Testis (tissue), 2 donors: ENCODE measurements at regions not wholly inside any gene's neighbourhood (a gene's known extent, or its start where the extent isn't known, plus 50 kb on each side); places are given as distances from the start of the nearest gene placed in this dataset.

ENCODE experiments used
- DNase-seq: peaks from one replicate; pipeline ENCODE4 v3.0.0-alpha.2; 2019
- H3K27ac ChIP-seq, 2 donors: fragments of 200-600 bp; sonication (generic); one replicate each; pipeline ENCODE4 v1.5.1; 2019
- H3K27me3 ChIP-seq: fragments of 200-600 bp; sonication (generic); one replicate; pipeline ENCODE4 v1.5.1; 2019
- H3K36me3 ChIP-seq: fragments of 200-600 bp; sonication (generic); one replicate; pipeline ENCODE4 v1.5.1; 2017; ENCODE audit warnings: low read depth; ENCODE audit errors: missing control alignments
- H3K4me1 ChIP-seq: fragments of 200-600 bp; sonication (generic); one replicate; pipeline ENCODE4 v1.5.1; 2019
- H3K4me3 ChIP-seq, 2 donors: fragments of 200-600 bp; sonication (generic); one replicate each; pipeline ENCODE4 v1.5.1; 2017 to 2019
- H3K9me3 ChIP-seq: fragments of 200-600 bp; sonication (generic); one replicate; pipeline ENCODE4 v1.5.1; 2017
- CTCF ChIP-seq, 3 experiments: fragments of 450-650 bp in 2 of 3; fragments of 200-600 bp in 1 of 3; sonication (generic) in 1 of 3; IDR thresholded peaks; one replicate each; pipeline ENCODE4 v1.5.1; 2016 to 2019; ENCODE audit warnings: antibody characterized with exemption in 3 of 3, mild to moderate bottlenecking in 2 of 3, moderate library complexity in 1 of 3
- POLR2A ChIP-seq: fragments of 450-650 bp; IDR thresholded peaks from one replicate; pipeline ENCODE4 v1.6.1; 2017; ENCODE audit warnings: antibody characterized with exemption, mild to moderate bottlenecking, moderate library complexity
- WGBS, 2 donors: methylation state at CpG; one replicate each; pipeline ENCODE4 v1.1.5; 2018; 5-methylcytosine and 5-hydroxymethylcytosine counted together
- intact Hi-C: fragments of 100-400 bp; cut with DNase I; formaldehyde crosslinking; loops from one replicate; pipeline ENCODE4 v1.15.1; 2023; ENCODE audit warnings: low total_unique reads

- no peaks in the 10 kb centered on the region for H3K36me3 ChIP-seq
- H3K27ac ChIP-seq, result no peak overlapping the region
- intact Hi-C loops, result no loop called here
These were observed 197.4 kb upstream of the DPH6 start for GRCh38 chr15:35743321-35743720.

GRCh38 chr15:35746121-35746520 is 200.2 kb upstream of the DPH6 start:
- DNase-seq, result no peak
- H3K27me3 ChIP-seq, result no peaks in the 10 kb centered on the region
- intact Hi-C loops, result no loop called here
- no peaks in the 10 kb centered on the region for H3K9me3 ChIP-seq
- no peaks in the 10 kb centered on the region for H3K36me3 ChIP-seq
- H3K4me3 ChIP-seq, result no peak overlapping the region
- TF ChIP-seq CTCF (IDR thresholded peaks at IDR 0.05), result no peak
- no peak for TF ChIP-seq POLR2A
- H3K27ac ChIP-seq, result no peak overlapping the region
- no peaks in the 10 kb centered on the region for H3K4me1 ChIP-seq

More at GRCh38 chr15:35743321-35743720, 197.4 kb upstream of the DPH6 start:
- Histone ChIP-seq H3K9me3 (no peaks in the 10 kb centered on the region), H3K4me3 (no peak overlapping the region), H3K4me1 (no peaks in the 10 kb centered on the region), H3K27me3 (no peaks in the 10 kb centered on the region)
- TF ChIP-seq CTCF (IDR thresholded peaks at IDR 0.05), result no peak
- TF ChIP-seq POLR2A, result no peak
- DNase-seq, result no peak
- WGBS, 2 donors, result 91 to 95% methylated on average over 1 of the region's 1 CpG

GRCh38 chr15:35748105-35748504 is 202.1 kb upstream of the DPH6 start:
- no peak overlapping the region for H3K27ac ChIP-seq
- H3K36me3 ChIP-seq, result no peaks in the 10 kb centered on the region
- DNase-seq, result no peak
- intact Hi-C loops, result no loop called here
- no peaks in the 10 kb centered on the region for H3K9me3 ChIP-seq
- 81 to 96% methylated on average over 5 of the region's 5 CpGs for WGBS, 2 donors
- H3K27me3 ChIP-seq, result no peaks in the 10 kb centered on the region
- H3K4me3 ChIP-seq, result no peak overlapping the region
- TF ChIP-seq CTCF (IDR thresholded peaks at IDR 0.05), result no peak
- no peak for TF ChIP-seq POLR2A
- no peaks in the 10 kb centered on the region for H3K4me1 ChIP-seq

- no peak overlapping the region for H3K27ac ChIP-seq
- no peaks in the 10 kb centered on the region for H3K4me1 ChIP-seq
- TF ChIP-seq POLR2A (no peak), CTCF (IDR thresholded peaks at IDR 0.05) (no peak)
- no peak overlapping the region for H3K4me3 ChIP-seq
- no peaks in the 10 kb centered on the region for H3K36me3 ChIP-seq
- intact Hi-C loops, result no loop called here
- H3K27me3 ChIP-seq, result no peaks in the 10 kb centered on the region
- DNase-seq, result no peak
- no peaks in the 10 kb centered on the region for H3K9me3 ChIP-seq
These were observed 204.1 kb upstream of the DPH6 start for GRCh38 chr15:35750051-35750450.

GRCh38 chr15:35751413-35752133 is 205.6 kb upstream of the DPH6 start:
- Histone ChIP-seq H3K27me3 (no peaks in the 10 kb centered on the region), H3K27ac (no peak overlapping the region), H3K9me3 (no peaks in the 10 kb centered on the region), H3K4me1 (no peaks in the 10 kb centered on the region), H3K36me3 (no peaks in the 10 kb centered on the region), H3K4me3 (peak overlapping the region in 1 of 2 donors; percentile 14)
- no peak for TF ChIP-seq POLR2A
- TF ChIP-seq CTCF (IDR thresholded peaks at IDR 0.05), result peak; percentile 56 to 79 (median 66)
- 21% methylated on average over 14 of the region's 14 CpGs for WGBS, 2 donors
- peak; percentile 91 for DNase-seq
- intact Hi-C loops, result no loop called here
